ENCODE measurements at regions not wholly inside any gene's neighbourhood (a gene's known extent, or its start where the extent isn't known, plus 50 kb on each side); places are given as distances from the start of the nearest gene placed in this dataset.

DNA sequence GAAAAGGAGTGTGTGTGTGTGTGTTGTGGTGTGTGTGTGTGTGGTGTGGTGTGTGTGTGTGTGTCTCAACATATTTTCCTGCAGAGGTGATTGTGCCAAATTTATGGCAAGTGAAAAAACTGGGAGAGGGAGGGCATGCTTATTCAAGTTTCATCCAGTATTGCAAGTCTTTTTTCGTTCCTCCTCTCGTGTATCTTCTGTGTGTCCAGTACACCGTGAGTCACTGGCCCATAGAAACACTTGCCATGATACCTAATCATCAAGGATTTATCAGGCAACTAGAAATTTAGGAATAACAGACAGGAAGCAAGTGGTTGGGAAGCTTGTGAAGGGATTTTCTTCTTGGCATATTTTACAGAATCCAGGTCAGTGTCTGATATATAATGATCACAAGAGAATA lies 820.5 kb downstream of the GATA3 start:
- Histone ChIP-seq H3K4me2 (ENCODE audit: low read depth, low read length, poor library complexity, severe bottlenecking) (no peak overlapping the region), H2AFZ (ENCODE audit: low read length) (no peak overlapping the region), H3K36me3 (ENCODE audit: insufficient read depth, low read length) (no peaks in the 10 kb centered on the region), H3K4me1 (ENCODE audit: low read length) (no peaks in the 10 kb centered on the region), H3K4me3 (ENCODE audit: low read length) (no peak overlapping the region), H3K79me2 (ENCODE audit: low read length) (no peaks in the 10 kb centered on the region), H3K9ac (ENCODE audit: low read length) (no peak overlapping the region), H3K27me3 (ENCODE audit: low read length) (no peaks in the 10 kb centered on the region), H4K20me1 (ENCODE audit: insufficient read depth, low read depth, low read length) (no peaks in the 10 kb centered on the region), H3K9me3 (ENCODE audit: low read length) (no peaks in the 10 kb centered on the region), H3K9me2 (replicated peaks; ENCODE audit: insufficient read depth, low read length) (no peaks in the 10 kb centered on the region), H3K27ac (ENCODE audit: low read length) (no peak overlapping the region)
- no peak for DNase-seq

DNA sequence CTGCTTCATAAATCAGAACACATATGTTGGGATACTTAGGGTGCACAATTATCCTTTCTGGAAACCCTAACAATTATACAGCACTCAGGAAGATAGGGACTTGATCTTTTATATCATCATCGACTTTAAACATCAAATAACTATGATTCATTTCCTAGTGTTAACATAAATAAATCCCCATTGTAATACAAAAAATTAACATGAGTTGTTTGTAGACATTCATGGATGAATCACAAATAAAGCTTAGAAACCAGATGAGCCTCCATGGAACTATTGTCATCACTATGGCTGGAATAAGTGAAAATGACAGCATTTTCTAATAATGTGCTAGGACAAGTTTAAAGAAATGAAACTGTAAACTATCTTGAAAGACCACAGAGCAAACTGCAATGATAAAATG lies 821.7 kb downstream of the GATA3 start:
- Histone ChIP-seq H3K4me3 (ENCODE audit: low read length) (no peak overlapping the region), H3K4me1 (ENCODE audit: low read length) (no peaks in the 10 kb centered on the region), H3K27me3 (ENCODE audit: low read length) (no peaks in the 10 kb centered on the region), H3K79me2 (ENCODE audit: low read length) (no peaks in the 10 kb centered on the region), H3K9me3 (ENCODE audit: low read length) (no peaks in the 10 kb centered on the region), H3K9me2 (replicated peaks; ENCODE audit: insufficient read depth, low read length) (no peaks in the 10 kb centered on the region), H3K36me3 (ENCODE audit: insufficient read depth, low read length) (no peaks in the 10 kb centered on the region), H2AFZ (ENCODE audit: low read length) (no peak overlapping the region), H3K4me2 (ENCODE audit: low read depth, low read length, poor library complexity, severe bottlenecking) (no peak overlapping the region), H3K27ac (ENCODE audit: low read length) (no peak overlapping the region), H3K9ac (ENCODE audit: low read length) (no peak overlapping the region), H4K20me1 (ENCODE audit: insufficient read depth, low read depth, low read length) (no peaks in the 10 kb centered on the region)
- DNase-seq, result no peak

DNA sequence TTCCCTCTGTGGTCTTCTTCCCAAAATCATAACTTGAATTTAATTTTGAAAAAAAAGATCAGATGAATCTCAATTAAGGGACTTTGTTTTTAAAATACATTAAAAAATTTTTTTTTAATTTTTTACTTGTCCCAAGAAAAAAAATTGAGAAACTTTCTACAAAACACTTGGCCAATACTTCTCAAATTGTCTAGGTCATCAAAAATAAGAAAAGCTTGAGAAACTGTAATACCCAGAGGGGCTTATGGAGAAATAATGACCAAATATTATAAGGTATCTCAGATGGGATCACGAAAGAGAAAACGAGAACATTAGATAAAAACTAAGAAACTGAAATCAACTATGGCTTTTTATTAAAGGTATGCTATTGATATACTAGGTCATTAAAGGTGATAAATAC lies 835.0 kb downstream of the GATA3 start:
- H2AFZ ChIP-seq (ENCODE audit: low read length), result no peak overlapping the region
- no peaks in the 10 kb centered on the region for H3K36me3 ChIP-seq (ENCODE audit: insufficient read depth, low read length)
- H3K27me3 ChIP-seq (ENCODE audit: low read length), result no peaks in the 10 kb centered on the region
- H3K9ac ChIP-seq (ENCODE audit: low read length), result no peak overlapping the region
- H3K4me3 ChIP-seq (ENCODE audit: low read length), result no peak overlapping the region
- no peaks in the 10 kb centered on the region for H3K9me2 ChIP-seq (replicated peaks; ENCODE audit: insufficient read depth, low read length)
- no peaks in the 10 kb centered on the region for H3K9me3 ChIP-seq (ENCODE audit: low read length)
- H3K4me1 ChIP-seq (ENCODE audit: low read length), result no peaks in the 10 kb centered on the region
- no peaks in the 10 kb centered on the region for H3K79me2 ChIP-seq (ENCODE audit: low read length)
- DNase-seq, result no peak
- no peaks in the 10 kb centered on the region for H4K20me1 ChIP-seq (ENCODE audit: insufficient read depth, low read depth, low read length)
- H3K4me2 ChIP-seq (ENCODE audit: low read depth, low read length, poor library complexity, severe bottlenecking), result no peak overlapping the region
- no peak overlapping the region for H3K27ac ChIP-seq (ENCODE audit: low read length)

DNA sequence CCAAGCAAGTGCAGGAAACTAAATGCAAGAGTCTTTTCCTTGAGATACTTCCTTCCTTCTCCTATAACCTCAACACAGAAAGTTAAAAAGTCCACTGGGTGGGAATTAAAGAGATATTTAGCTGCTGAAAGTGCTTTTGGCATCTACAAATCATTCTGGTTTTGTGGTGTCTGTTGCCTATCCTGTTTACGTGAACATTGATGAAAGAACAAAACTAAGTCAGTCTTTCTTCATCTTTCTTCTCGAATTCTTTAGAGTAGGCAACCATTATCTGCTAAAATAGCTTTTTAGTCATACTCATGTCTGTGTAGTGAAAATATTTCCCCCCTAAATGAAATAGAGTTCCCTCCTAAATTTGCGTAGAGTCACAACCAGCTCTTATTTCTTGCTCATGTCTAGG lies 838.6 kb downstream of the GATA3 start:
- no peak for DNase-seq
- H3K4me1 ChIP-seq (ENCODE audit: low read length), result no peaks in the 10 kb centered on the region
- H3K79me2 ChIP-seq (ENCODE audit: low read length), result no peaks in the 10 kb centered on the region
- no peaks in the 10 kb centered on the region for H4K20me1 ChIP-seq (ENCODE audit: insufficient read depth, low read depth, low read length)
- no peaks in the 10 kb centered on the region for H3K9me2 ChIP-seq (replicated peaks; ENCODE audit: insufficient read depth, low read length)
- H2AFZ ChIP-seq (ENCODE audit: low read length), result no peak overlapping the region
- no peaks in the 10 kb centered on the region for H3K36me3 ChIP-seq (ENCODE audit: insufficient read depth, low read length)
- H3K9ac ChIP-seq (ENCODE audit: low read length), result no peak overlapping the region
- H3K27me3 ChIP-seq (ENCODE audit: low read length), result no peaks in the 10 kb centered on the region
- H3K27ac ChIP-seq (ENCODE audit: low read length), result no peak overlapping the region
- H3K9me3 ChIP-seq (ENCODE audit: low read length), result no peaks in the 10 kb centered on the region
- H3K4me2 ChIP-seq (ENCODE audit: low read depth, low read length, poor library complexity, severe bottlenecking), result no peak overlapping the region
- H3K4me3 ChIP-seq (ENCODE audit: low read length), result no peak overlapping the region

DNA sequence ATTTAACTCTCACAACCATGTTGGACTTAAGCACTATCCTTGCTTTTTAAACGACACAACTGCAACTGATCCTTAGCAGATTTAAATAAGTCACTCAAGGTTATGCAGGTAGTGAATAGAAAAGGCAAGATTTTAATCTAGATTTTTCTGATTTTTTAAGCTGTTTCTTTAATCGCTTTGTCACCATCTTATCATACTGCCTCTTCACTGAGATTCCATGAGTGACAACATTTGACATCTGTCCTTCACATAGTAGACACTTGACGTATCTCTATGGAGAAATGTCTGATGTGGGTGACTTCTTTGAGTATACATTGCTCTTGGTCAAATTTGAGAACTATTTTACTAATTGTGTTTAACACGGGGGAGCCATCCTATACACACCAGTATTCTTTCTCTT lies 839.7 kb downstream of the GATA3 start:
- Histone ChIP-seq H3K4me1 (ENCODE audit: low read length) (no peaks in the 10 kb centered on the region), H3K4me2 (ENCODE audit: low read depth, low read length, poor library complexity, severe bottlenecking) (no peak overlapping the region), H2AFZ (ENCODE audit: low read length) (no peak overlapping the region), H3K4me3 (ENCODE audit: low read length) (no peak overlapping the region), H3K36me3 (ENCODE audit: insufficient read depth, low read length) (no peaks in the 10 kb centered on the region), H3K9ac (ENCODE audit: low read length) (no peak overlapping the region), H3K9me2 (replicated peaks; ENCODE audit: insufficient read depth, low read length) (no peaks in the 10 kb centered on the region), H3K27me3 (ENCODE audit: low read length) (no peaks in the 10 kb centered on the region), H3K79me2 (ENCODE audit: low read length) (no peaks in the 10 kb centered on the region), H3K27ac (ENCODE audit: low read length) (no peak overlapping the region), H3K9me3 (ENCODE audit: low read length) (no peaks in the 10 kb centered on the region), H4K20me1 (ENCODE audit: insufficient read depth, low read depth, low read length) (no peaks in the 10 kb centered on the region)
- DNase-seq, result no peak

DNA sequence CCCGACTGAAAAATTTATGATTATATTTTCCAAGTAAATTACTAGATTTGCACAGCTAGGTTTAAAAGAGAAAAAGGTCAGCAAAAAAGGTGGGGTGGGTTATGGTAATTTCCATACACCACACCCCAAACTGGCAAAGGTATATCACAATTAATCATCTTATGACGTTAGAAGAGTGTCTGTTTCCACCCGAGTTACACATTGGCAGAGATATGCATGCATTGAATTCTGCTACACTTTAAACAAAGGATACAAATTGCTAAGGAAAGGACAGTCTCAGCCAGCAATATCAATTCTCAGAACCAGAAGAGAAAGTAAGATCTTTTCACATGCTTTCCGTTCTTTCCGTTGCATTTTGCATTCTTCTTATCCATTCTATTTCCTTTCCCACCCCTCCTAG lies 843.3 kb downstream of the GATA3 start:
- Histone ChIP-seq H3K36me3 (ENCODE audit: insufficient read depth, low read length) (no peaks in the 10 kb centered on the region), H3K9me3 (ENCODE audit: low read length) (no peaks in the 10 kb centered on the region), H3K4me1 (ENCODE audit: low read length) (no peaks in the 10 kb centered on the region), H3K79me2 (ENCODE audit: low read length) (no peaks in the 10 kb centered on the region), H2AFZ (ENCODE audit: low read length) (no peak overlapping the region), H3K27me3 (ENCODE audit: low read length) (no peaks in the 10 kb centered on the region), H3K4me3 (ENCODE audit: low read length) (no peak overlapping the region), H3K9me2 (replicated peaks; ENCODE audit: insufficient read depth, low read length) (no peaks in the 10 kb centered on the region), H3K27ac (ENCODE audit: low read length) (no peak overlapping the region), H4K20me1 (ENCODE audit: insufficient read depth, low read depth, low read length) (no peaks in the 10 kb centered on the region), H3K4me2 (ENCODE audit: low read depth, low read length, poor library complexity, severe bottlenecking) (no peak overlapping the region), H3K9ac (ENCODE audit: low read length) (no peak overlapping the region)
- no peak for DNase-seq

DNA sequence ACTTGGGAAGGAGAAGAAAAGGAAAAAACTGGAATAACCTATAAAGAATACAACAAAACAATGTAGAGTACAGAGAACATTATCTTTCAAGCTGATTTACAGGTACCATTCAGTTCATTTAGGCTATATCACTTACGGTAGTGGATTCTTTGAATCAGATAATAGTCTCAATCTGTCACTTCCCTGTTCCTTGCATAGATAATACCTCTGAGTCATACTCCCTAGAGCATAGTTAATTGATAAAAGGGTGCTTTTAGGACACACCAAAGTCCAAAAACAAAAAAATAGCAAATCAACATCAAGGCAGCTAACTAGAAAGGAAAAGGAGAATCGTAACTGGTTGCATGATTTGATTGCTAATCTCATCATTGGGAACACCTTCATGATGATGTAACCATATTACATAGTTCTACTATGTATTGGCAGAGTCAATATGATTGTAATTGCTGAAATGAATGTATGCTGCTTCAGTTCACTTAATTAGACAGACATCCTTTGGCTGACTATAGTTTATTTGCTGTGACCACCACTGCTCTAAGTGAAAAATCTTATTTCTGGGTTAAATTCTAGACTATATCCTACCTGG lies 844.4 kb downstream of the GATA3 start:
- no peak for DNase-seq
- Histone ChIP-seq H3K27me3 (ENCODE audit: low read length) (no peaks in the 10 kb centered on the region), H3K36me3 (ENCODE audit: insufficient read depth, low read length) (no peaks in the 10 kb centered on the region), H3K4me3 (ENCODE audit: low read length) (no peak overlapping the region), H3K27ac (ENCODE audit: low read length) (no peak overlapping the region), H2AFZ (ENCODE audit: low read length) (no peak overlapping the region), H3K9me2 (replicated peaks; ENCODE audit: insufficient read depth, low read length) (no peaks in the 10 kb centered on the region), H4K20me1 (ENCODE audit: insufficient read depth, low read depth, low read length) (no peaks in the 10 kb centered on the region), H3K79me2 (ENCODE audit: low read length) (no peaks in the 10 kb centered on the region), H3K4me1 (ENCODE audit: low read length) (no peaks in the 10 kb centered on the region), H3K9ac (ENCODE audit: low read length) (no peak overlapping the region), H3K4me2 (ENCODE audit: low read depth, low read length, poor library complexity, severe bottlenecking) (no peak overlapping the region), H3K9me3 (ENCODE audit: low read length) (no peaks in the 10 kb centered on the region)

DNA sequence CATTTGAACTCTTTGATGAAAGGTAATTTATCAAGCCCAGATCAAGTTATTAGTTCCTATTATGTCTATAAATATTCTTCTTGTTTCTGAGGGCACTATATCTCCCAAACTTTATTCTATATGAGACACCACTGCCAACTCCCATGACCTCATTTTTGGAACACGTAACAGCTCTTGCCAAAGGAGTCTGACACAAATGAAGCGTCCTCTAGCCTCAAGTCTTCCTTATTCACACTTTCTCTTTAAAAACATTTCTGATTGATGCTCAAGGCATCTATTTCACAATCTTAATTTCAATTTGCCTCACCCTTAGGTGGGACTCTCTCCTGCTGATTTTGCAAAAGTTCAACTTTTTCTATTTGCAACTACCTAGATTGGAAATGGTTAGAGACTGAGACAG lies 848.4 kb downstream of the GATA3 start:
- Histone ChIP-seq H3K4me1 (ENCODE audit: low read length) (no peaks in the 10 kb centered on the region), H3K9me2 (replicated peaks; ENCODE audit: insufficient read depth, low read length) (no peaks in the 10 kb centered on the region), H3K27ac (ENCODE audit: low read length) (no peak overlapping the region), H3K9ac (ENCODE audit: low read length) (no peak overlapping the region), H3K27me3 (ENCODE audit: low read length) (0 out of 2 replicates have a peak, but pooled peaks cover 2% of the 10 kb centered on the region), H3K4me3 (ENCODE audit: low read length) (no peak overlapping the region), H3K9me3 (ENCODE audit: low read length) (no peaks in the 10 kb centered on the region), H3K79me2 (ENCODE audit: low read length) (no peaks in the 10 kb centered on the region), H3K4me2 (ENCODE audit: low read depth, low read length, poor library complexity, severe bottlenecking) (no peak overlapping the region), H3K36me3 (ENCODE audit: insufficient read depth, low read length) (no peaks in the 10 kb centered on the region), H4K20me1 (ENCODE audit: insufficient read depth, low read depth, low read length) (no peaks in the 10 kb centered on the region), H2AFZ (ENCODE audit: low read length) (no peak overlapping the region)
- no peak for DNase-seq

DNA sequence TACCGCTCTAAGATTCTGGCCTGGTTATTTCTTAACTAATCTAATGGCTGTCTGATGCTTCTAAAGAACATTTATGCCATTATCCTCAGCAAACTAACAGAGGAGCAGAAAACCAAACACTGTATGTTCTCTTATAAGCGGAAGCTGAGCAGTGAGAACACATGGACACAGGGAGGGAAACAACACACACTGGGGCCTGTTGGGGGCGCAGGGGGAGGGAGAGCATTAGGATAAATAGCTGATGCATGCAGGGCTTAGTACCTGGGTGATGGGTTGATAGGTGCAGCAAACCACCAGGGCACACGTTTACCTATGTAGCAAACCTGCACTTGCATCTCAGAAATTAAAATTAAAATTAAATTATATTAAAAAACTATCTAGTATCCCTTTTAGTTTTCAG lies 853.5 kb downstream of the GATA3 start:
- no peak for DNase-seq
- H3K36me3 ChIP-seq (ENCODE audit: insufficient read depth, low read length), result no peaks in the 10 kb centered on the region
- no peak overlapping the region for H3K27ac ChIP-seq (ENCODE audit: low read length)
- no peak overlapping the region for H3K4me2 ChIP-seq (ENCODE audit: low read depth, low read length, poor library complexity, severe bottlenecking)
- no peaks in the 10 kb centered on the region for H3K9me3 ChIP-seq (ENCODE audit: low read length)
- no peak overlapping the region for H3K9ac ChIP-seq (ENCODE audit: low read length)
- H2AFZ ChIP-seq (ENCODE audit: low read length), result no peak overlapping the region
- H3K79me2 ChIP-seq (ENCODE audit: low read length), result no peaks in the 10 kb centered on the region
- H3K9me2 ChIP-seq (replicated peaks; ENCODE audit: insufficient read depth, low read length), result no peaks in the 10 kb centered on the region
- no peaks in the 10 kb centered on the region for H3K4me1 ChIP-seq (ENCODE audit: low read length)
- no peak overlapping the region for H3K4me3 ChIP-seq (ENCODE audit: low read length)
- H4K20me1 ChIP-seq (ENCODE audit: insufficient read depth, low read depth, low read length), result no peaks in the 10 kb centered on the region
- 0 out of 2 replicates have a peak, but pooled peaks cover 2% of the 10 kb centered on the region for H3K27me3 ChIP-seq (ENCODE audit: low read length)

Measured in Karpas-422 (cell line).